ENCODE measurements at regions not wholly inside any gene's neighbourhood (a gene's known extent, or its start where the extent isn't known, plus 50 kb on each side); places are given as distances from the start of the nearest gene placed in this dataset.

- H3K4me3 Mint-ChIP-seq (ENCODE audit: unreplicated experiment) = no peak overlapping the region
- no peak overlapping the region for H3K27ac Mint-ChIP-seq (ENCODE audit: unreplicated experiment)
- no peaks in the 10 kb centered on the region for H3K27me3 Mint-ChIP-seq (ENCODE audit: low read depth)
- peaks cover 10% of the 10 kb centered on the region for H3K36me3 Mint-ChIP-seq (ENCODE audit: low read depth)
- H3K9me3 Mint-ChIP-seq (ENCODE audit: low read depth) = peaks cover 12% of the 10 kb centered on the region
- no peak for DNase-seq (ENCODE audit: low spot score)
- peaks cover 38% of the 10 kb centered on the region for H3K4me1 Mint-ChIP-seq (ENCODE audit: low read depth)
- TF ChIP-seq CTCF (IDR thresholded peaks at IDR 0.05) = no peak
These were observed 154.0 kb downstream of the TMEM26 start for GRCh38 chr10:61299156-61299555.

GRCh38 chr10:61298194-61298593, 155.0 kb downstream of the TMEM26 start:
- no peak for DNase-seq (ENCODE audit: low spot score)
- H3K27me3 Mint-ChIP-seq (ENCODE audit: low read depth) = no peaks in the 10 kb centered on the region
- peaks cover 12% of the 10 kb centered on the region for H3K9me3 Mint-ChIP-seq (ENCODE audit: low read depth)
- H3K36me3 Mint-ChIP-seq (ENCODE audit: low read depth) = peaks cover 10% of the 10 kb centered on the region
- TF ChIP-seq CTCF (IDR thresholded peaks at IDR 0.05) = no peak
- no peak overlapping the region for H3K27ac Mint-ChIP-seq (ENCODE audit: unreplicated experiment)
- no peak overlapping the region for H3K4me3 Mint-ChIP-seq (ENCODE audit: unreplicated experiment)
- peaks cover 31% of the 10 kb centered on the region for H3K4me1 Mint-ChIP-seq (ENCODE audit: low read depth)

- no peak for DNase-seq (ENCODE audit: low spot score)
- peaks cover 3% of the 10 kb centered on the region for H3K27me3 Mint-ChIP-seq (ENCODE audit: low read depth)
- H3K27ac Mint-ChIP-seq (ENCODE audit: unreplicated experiment) = no peak overlapping the region
- H3K9me3 Mint-ChIP-seq (ENCODE audit: low read depth) = peaks cover 12% of the 10 kb centered on the region
- H3K36me3 Mint-ChIP-seq (ENCODE audit: low read depth) = peaks cover 10% of the 10 kb centered on the region
- TF ChIP-seq CTCF (IDR thresholded peaks at IDR 0.05) = no peak
- no peak overlapping the region for H3K4me3 Mint-ChIP-seq (ENCODE audit: unreplicated experiment)
- peaks cover 21% of the 10 kb centered on the region for H3K4me1 Mint-ChIP-seq (ENCODE audit: low read depth)
These were observed 157.0 kb downstream of the TMEM26 start for GRCh38 chr10:61296161-61296560.

- Mint-ChIP-seq H3K27me3 (ENCODE audit: low read depth) (peaks cover 3% of the 10 kb centered on the region), H3K9me3 (ENCODE audit: low read depth) (peaks cover 20% of the 10 kb centered on the region), H3K36me3 (ENCODE audit: low read depth) (peaks cover 13% of the 10 kb centered on the region), H3K4me3 (ENCODE audit: unreplicated experiment) (no peak overlapping the region), H3K27ac (ENCODE audit: unreplicated experiment) (no peak overlapping the region), H3K4me1 (ENCODE audit: low read depth) (peaks cover 14% of the 10 kb centered on the region)
- no peak for DNase-seq (ENCODE audit: low spot score)
- no peak for TF ChIP-seq CTCF (IDR thresholded peaks at IDR 0.05)
These were observed 159.1 kb downstream of the TMEM26 start for GRCh38 chr10:61294131-61294530.

GRCh38 chr10:61289813-61290212, 163.4 kb downstream of the TMEM26 start:
- TF ChIP-seq CTCF (IDR thresholded peaks at IDR 0.05) = no peak
- no peak overlapping the region for H3K4me3 Mint-ChIP-seq (ENCODE audit: unreplicated experiment)
- H3K9me3 Mint-ChIP-seq (ENCODE audit: low read depth) = peaks cover 9% of the 10 kb centered on the region
- H3K4me1 Mint-ChIP-seq (ENCODE audit: low read depth) = peaks cover 14% of the 10 kb centered on the region
- H3K27ac Mint-ChIP-seq (ENCODE audit: unreplicated experiment) = no peak overlapping the region
- H3K36me3 Mint-ChIP-seq (ENCODE audit: low read depth) = peaks cover 3% of the 10 kb centered on the region
- DNase-seq (ENCODE audit: low spot score) = no peak
- H3K27me3 Mint-ChIP-seq (ENCODE audit: low read depth) = peaks cover 3% of the 10 kb centered on the region

Measured in chondrocyte (in vitro differentiated cells).